GM23338 (cell line): ENCODE measurements at regions not wholly inside any gene's neighbourhood (a gene's known extent, or its start where the extent isn't known, plus 50 kb on each side); places are given as distances from the start of the nearest gene placed in this dataset.

Experiments
- TF ChIP-seq, protein P1 (sequence below), 2 experiments: fragments of 200-600 bp in 1 of 2; sonication (generic) in 1 of 2; conservative IDR thresholded peaks; 2 replicates each; pipeline versions ENCODE4 v1.5.1 to v1.6.1; 2016 to 2017; ENCODE audit warnings: antibody characterized with exemption in 2 of 2, low read depth in 2 of 2, mild to moderate bottlenecking in 2 of 2, moderate library complexity in 1 of 2
- TF ChIP-seq, protein P2 (sequence below): fragments of 250-450 bp; sonication (Bioruptor Pico); IDR thresholded peaks from 2 replicates; pipeline ENCODE4 v1.5.0; 2020; ENCODE audit warnings: mild to moderate bottlenecking, moderate library complexity
- TF ChIP-seq, protein P3 (sequence below): IDR thresholded peaks from one replicate; pipeline ENCODE4 v1.6.1; 2018; ENCODE audit warnings: antibody characterized with exemption; ENCODE audit not compliant: unreplicated experiment

DNA sequence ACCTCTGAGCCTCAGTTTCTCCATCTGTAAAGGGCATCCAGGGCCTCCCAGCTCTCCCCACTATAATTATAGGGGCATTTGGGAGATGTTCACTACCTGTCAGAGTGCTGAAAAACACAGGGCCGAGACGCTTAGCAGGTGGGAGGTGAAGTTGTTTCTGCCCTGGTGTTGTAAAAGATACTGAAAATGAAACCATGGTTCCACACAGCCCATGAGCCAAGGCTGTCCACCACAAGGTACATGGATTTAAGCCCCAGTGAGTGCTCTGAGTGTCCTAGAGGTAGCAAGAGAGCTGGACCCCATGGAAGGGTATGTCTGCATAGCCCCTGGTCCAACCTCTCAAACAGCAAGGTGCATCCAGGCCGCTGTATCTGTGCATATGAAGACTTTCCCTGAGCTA lies 137.5 kb downstream of the C5orf15 start:
- TF ChIP-seq, protein P1, sequence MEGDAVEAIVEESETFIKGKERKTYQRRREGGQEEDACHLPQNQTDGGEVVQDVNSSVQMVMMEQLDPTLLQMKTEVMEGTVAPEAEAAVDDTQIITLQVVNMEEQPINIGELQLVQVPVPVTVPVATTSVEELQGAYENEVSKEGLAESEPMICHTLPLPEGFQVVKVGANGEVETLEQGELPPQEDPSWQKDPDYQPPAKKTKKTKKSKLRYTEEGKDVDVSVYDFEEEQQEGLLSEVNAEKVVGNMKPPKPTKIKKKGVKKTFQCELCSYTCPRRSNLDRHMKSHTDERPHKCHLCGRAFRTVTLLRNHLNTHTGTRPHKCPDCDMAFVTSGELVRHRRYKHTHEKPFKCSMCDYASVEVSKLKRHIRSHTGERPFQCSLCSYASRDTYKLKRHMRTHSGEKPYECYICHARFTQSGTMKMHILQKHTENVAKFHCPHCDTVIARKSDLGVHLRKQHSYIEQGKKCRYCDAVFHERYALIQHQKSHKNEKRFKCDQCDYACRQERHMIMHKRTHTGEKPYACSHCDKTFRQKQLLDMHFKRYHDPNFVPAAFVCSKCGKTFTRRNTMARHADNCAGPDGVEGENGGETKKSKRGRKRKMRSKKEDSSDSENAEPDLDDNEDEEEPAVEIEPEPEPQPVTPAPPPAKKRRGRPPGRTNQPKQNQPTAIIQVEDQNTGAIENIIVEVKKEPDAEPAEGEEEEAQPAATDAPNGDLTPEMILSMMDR (conservative IDR thresholded peaks at IDR 0.05; ENCODE audit: low read depth in 2 of 2) = no peak
- TF ChIP-seq, protein P2, sequence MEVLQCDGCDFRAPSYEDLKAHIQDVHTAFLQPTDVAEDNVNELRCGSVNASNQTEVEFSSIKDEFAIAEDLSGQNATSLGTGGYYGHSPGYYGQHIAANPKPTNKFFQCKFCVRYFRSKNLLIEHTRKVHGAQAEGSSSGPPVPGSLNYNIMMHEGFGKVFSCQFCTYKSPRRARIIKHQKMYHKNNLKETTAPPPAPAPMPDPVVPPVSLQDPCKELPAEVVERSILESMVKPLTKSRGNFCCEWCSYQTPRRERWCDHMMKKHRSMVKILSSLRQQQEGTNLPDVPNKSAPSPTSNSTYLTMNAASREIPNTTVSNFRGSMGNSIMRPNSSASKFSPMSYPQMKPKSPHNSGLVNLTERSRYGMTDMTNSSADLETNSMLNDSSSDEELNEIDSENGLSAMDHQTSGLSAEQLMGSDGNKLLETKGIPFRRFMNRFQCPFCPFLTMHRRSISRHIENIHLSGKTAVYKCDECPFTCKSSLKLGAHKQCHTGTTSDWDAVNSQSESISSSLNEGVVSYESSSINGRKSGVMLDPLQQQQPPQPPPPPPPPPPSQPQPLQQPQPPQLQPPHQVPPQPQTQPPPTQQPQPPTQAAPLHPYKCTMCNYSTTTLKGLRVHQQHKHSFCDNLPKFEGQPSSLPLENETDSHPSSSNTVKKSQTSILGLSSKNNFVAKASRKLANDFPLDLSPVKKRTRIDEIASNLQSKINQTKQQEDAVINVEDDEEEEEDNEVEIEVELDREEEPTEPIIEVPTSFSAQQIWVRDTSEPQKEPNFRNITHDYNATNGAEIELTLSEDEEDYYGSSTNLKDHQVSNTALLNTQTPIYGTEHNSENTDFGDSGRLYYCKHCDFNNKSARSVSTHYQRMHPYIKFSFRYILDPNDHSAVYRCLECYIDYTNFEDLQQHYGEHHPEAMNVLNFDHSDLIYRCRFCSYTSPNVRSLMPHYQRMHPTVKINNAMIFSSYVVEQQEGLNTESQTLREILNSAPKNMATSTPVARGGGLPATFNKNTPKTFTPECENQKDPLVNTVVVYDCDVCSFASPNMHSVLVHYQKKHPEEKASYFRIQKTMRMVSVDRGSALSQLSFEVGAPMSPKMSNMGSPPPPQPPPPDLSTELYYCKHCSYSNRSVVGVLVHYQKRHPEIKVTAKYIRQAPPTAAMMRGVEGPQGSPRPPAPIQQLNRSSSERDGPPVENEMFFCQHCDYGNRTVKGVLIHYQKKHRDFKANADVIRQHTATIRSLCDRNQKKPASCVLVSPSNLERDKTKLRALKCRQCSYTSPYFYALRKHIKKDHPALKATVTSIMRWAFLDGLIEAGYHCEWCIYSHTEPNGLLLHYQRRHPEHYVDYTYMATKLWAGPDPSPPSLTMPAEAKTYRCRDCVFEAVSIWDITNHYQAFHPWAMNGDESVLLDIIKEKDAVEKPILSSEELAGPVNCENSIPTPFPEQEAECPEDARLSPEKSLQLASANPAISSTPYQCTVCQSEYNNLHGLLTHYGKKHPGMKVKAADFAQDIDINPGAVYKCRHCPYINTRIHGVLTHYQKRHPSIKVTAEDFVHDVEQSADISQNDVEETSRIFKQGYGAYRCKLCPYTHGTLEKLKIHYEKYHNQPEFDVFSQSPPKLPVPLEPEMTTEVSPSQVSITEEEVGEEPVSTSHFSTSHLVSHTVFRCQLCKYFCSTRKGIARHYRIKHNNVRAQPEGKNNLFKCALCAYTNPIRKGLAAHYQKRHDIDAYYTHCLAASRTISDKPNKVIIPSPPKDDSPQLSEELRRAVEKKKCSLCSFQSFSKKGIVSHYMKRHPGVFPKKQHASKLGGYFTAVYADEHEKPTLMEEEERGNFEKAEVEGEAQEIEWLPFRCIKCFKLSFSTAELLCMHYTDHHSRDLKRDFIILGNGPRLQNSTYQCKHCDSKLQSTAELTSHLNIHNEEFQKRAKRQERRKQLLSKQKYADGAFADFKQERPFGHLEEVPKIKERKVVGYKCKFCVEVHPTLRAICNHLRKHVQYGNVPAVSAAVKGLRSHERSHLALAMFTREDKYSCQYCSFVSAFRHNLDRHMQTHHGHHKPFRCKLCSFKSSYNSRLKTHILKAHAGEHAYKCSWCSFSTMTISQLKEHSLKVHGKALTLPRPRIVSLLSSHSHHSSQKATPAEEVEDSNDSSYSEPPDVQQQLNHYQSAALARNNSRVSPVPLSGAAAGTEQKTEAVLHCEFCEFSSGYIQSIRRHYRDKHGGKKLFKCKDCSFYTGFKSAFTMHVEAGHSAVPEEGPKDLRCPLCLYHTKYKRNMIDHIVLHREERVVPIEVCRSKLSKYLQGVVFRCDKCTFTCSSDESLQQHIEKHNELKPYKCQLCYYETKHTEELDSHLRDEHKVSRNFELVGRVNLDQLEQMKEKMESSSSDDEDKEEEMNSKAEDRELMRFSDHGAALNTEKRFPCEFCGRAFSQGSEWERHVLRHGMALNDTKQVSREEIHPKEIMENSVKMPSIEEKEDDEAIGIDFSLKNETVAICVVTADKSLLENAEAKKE (CRISPR knock-in tag) = no peak
- TF ChIP-seq, protein P3, sequence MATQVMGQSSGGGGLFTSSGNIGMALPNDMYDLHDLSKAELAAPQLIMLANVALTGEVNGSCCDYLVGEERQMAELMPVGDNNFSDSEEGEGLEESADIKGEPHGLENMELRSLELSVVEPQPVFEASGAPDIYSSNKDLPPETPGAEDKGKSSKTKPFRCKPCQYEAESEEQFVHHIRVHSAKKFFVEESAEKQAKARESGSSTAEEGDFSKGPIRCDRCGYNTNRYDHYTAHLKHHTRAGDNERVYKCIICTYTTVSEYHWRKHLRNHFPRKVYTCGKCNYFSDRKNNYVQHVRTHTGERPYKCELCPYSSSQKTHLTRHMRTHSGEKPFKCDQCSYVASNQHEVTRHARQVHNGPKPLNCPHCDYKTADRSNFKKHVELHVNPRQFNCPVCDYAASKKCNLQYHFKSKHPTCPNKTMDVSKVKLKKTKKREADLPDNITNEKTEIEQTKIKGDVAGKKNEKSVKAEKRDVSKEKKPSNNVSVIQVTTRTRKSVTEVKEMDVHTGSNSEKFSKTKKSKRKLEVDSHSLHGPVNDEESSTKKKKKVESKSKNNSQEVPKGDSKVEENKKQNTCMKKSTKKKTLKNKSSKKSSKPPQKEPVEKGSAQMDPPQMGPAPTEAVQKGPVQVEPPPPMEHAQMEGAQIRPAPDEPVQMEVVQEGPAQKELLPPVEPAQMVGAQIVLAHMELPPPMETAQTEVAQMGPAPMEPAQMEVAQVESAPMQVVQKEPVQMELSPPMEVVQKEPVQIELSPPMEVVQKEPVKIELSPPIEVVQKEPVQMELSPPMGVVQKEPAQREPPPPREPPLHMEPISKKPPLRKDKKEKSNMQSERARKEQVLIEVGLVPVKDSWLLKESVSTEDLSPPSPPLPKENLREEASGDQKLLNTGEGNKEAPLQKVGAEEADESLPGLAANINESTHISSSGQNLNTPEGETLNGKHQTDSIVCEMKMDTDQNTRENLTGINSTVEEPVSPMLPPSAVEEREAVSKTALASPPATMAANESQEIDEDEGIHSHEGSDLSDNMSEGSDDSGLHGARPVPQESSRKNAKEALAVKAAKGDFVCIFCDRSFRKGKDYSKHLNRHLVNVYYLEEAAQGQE = no peak
